ENCODE measurements at regions not wholly inside any gene's neighbourhood (a gene's known extent, or its start where the extent isn't known, plus 50 kb on each side); places are given as distances from the start of the nearest gene placed in this dataset.

GRCh38 chr18:67402543-67402942 lies 114.0 kb downstream of the DSEL start:
- no peak for TF ChIP-seq CTCF (IDR thresholded peaks at IDR 0.05; ENCODE audit: insufficient read depth, low read length, poor library complexity, severe bottlenecking)
- TF ChIP-seq EZH2phosphoT487 (conservative IDR thresholded peaks at IDR 0.05; ENCODE audit: low read length) = no peak

All from SU-DHL-6 (cell line).